ENCODE measurements at regions not wholly inside any gene's neighbourhood (a gene's known extent, or its start where the extent isn't known, plus 50 kb on each side); places are given as distances from the start of the nearest gene placed in this dataset.
A peak's percentile ranks its signal among the peaks of the same experiment; 100 is the strongest.
"Not testable (repeated sequence)": the region's sequence is repeated elsewhere in the genome, so short reads cannot be mapped to it uniquely, and the experiment has no call there.

GRCh38 chr2:103176294-103176915, 414.6 kb downstream of the TMEM182 start:
- Histone ChIP-seq H3K4me3 (no peak overlapping the region), H3K36me3 (replicated peaks in 1 of 2) (no peaks in the 10 kb centered on the region), H3K27ac (no peak overlapping the region), H3K4me1 (replicated peaks in 1 of 2) (no peaks in the 10 kb centered on the region), H3K27me3 (no peaks in the 10 kb centered on the region), H3K9me3 (replicated peaks in 1 of 3) (no peaks in the 10 kb centered on the region)
- TF ChIP-seq CTCF (IDR thresholded peaks at IDR 0.05): no peak
- TF ChIP-seq POLR2A (IDR thresholded peaks at IDR 0.05): no peak
- WGBS, 4 donors: 76 to 84% (median 79%) methylated on average over 15 of the region's 15 CpGs
- DNase-seq: no peak
- intact Hi-C loops (cut with DNase I): no loop called here

GRCh38 chr2:103179798-103180197, 418.0 kb downstream of the TMEM182 start:
- intact Hi-C loops (cut with DNase I): no loop called here
- H3K27ac ChIP-seq: no peak overlapping the region
- no peak for TF ChIP-seq POLR2A (IDR thresholded peaks at IDR 0.05)
- TF ChIP-seq CTCF (IDR thresholded peaks at IDR 0.05): no peak
- 54 to 66% (median 62%) methylated on average over 3 of the region's 3 CpGs for WGBS, 4 donors
- no peak overlapping the region for H3K4me3 ChIP-seq
- no peaks in the 10 kb centered on the region for H3K36me3 ChIP-seq (replicated peaks in 1 of 2)
- no peak for DNase-seq
- no peaks in the 10 kb centered on the region for H3K4me1 ChIP-seq (replicated peaks in 1 of 2)
- no peaks in the 10 kb centered on the region for H3K9me3 ChIP-seq (replicated peaks in 1 of 3)
- no peaks in the 10 kb centered on the region for H3K27me3 ChIP-seq

GRCh38 chr2:103183061-103183460, 421.2 kb downstream of the TMEM182 start:
- no peak overlapping the region for H3K4me3 ChIP-seq
- DNase-seq: no peak
- 73 to 87% (median 80%) methylated on average over 1 of the region's 1 CpG for WGBS, 4 donors
- intact Hi-C loops (cut with DNase I): no loop called here
- TF ChIP-seq CTCF (IDR thresholded peaks at IDR 0.05) (peak in 1 of 6 experiments; percentile 9), POLR2A (IDR thresholded peaks at IDR 0.05) (no peak)
- no peaks in the 10 kb centered on the region for H3K36me3 ChIP-seq (replicated peaks in 1 of 2)
- H3K9me3 ChIP-seq (replicated peaks in 1 of 3): no peaks in the 10 kb centered on the region
- H3K27me3 ChIP-seq: no peaks in the 10 kb centered on the region
- no peak overlapping the region for H3K27ac ChIP-seq
- H3K4me1 ChIP-seq (replicated peaks in 1 of 2): no peaks in the 10 kb centered on the region

- H3K36me3 ChIP-seq (replicated peaks in 1 of 2): no peaks in the 10 kb centered on the region
- H3K27me3 ChIP-seq: no peaks in the 10 kb centered on the region
- intact Hi-C loops (cut with DNase I): no loop called here
- H3K4me1 ChIP-seq (replicated peaks in 1 of 2): no peaks in the 10 kb centered on the region
- H3K4me3 ChIP-seq: no peak overlapping the region
- no peaks in the 10 kb centered on the region for H3K9me3 ChIP-seq (replicated peaks in 1 of 3)
- WGBS, 4 donors: 68 to 79% (median 78%) methylated on average over 3 of the region's 3 CpGs
- H3K27ac ChIP-seq: no peak overlapping the region
- DNase-seq: no peak
- TF ChIP-seq POLR2A (IDR thresholded peaks at IDR 0.05) (no peak), CTCF (IDR thresholded peaks at IDR 0.05) (no peak)
Observed at GRCh38 chr2:103196802-103197201, 435.0 kb downstream of the TMEM182 start.

GRCh38 chr2:103200774-103201173, 438.9 kb downstream of the TMEM182 start:
- H3K4me1 ChIP-seq (replicated peaks in 1 of 2); H3K27me3 ChIP-seq; H3K9me3 ChIP-seq (replicated peaks in 1 of 3); H3K4me3 ChIP-seq; intact Hi-C loops (cut with DNase I); H3K27ac ChIP-seq; DNase-seq; H3K36me3 ChIP-seq (replicated peaks in 1 of 2): not testable (repeated sequence)
- WGBS, 4 donors: 67 to 81% (median 73%) methylated on average over 3 to 4 of the region's 4 CpGs

Measured in adrenal gland (tissue), 9 donors.